Subcutaneous abdominal adipose tissue (tissue), 5 donors: ENCODE measurements at regions not wholly inside any gene's neighbourhood (a gene's known extent, or its start where the extent isn't known, plus 50 kb on each side); places are given as distances from the start of the nearest gene placed in this dataset.

Experiments
- H3K27ac ChIP-seq: one replicate; pipeline ENCODE4 v1.7.0; 2013; ENCODE audit warnings: low read depth, mild to moderate bottlenecking, inconsistent platforms, low read length, moderate library complexity
- H3K27me3 ChIP-seq, 5 donors: one replicate each; pipeline ENCODE4 v1.7.0; 2013; ENCODE audit warnings: low read length in 5 of 5, inconsistent platforms in 1 of 5; ENCODE audit not compliant: control insufficient read depth in 5 of 5, insufficient read depth in 4 of 5
- H3K36me3 ChIP-seq, 5 donors: one replicate each; pipeline ENCODE4 v1.7.0; 2013; ENCODE audit warnings: low read length in 5 of 5; ENCODE audit not compliant: control insufficient read depth in 5 of 5, insufficient read depth in 5 of 5
- H3K4me1 ChIP-seq, 5 donors: one replicate each; pipeline ENCODE4 v1.7.0; 2013; ENCODE audit warnings: low read length in 5 of 5, mild to moderate bottlenecking in 3 of 5, moderate library complexity in 1 of 5; ENCODE audit not compliant: control insufficient read depth in 5 of 5, insufficient read depth in 5 of 5
- H3K4me3 ChIP-seq, 5 donors: one replicate each; pipeline ENCODE4 v1.7.0; 2013; ENCODE audit warnings: low read length in 5 of 5, low read depth in 1 of 5
- H3K9ac ChIP-seq, 5 donors: one replicate each; pipeline ENCODE4 v1.7.0; 2013; ENCODE audit warnings: low read length in 5 of 5, mild to moderate bottlenecking in 4 of 5, moderate library complexity in 3 of 5
- H3K9me3 ChIP-seq, 5 donors: one replicate each; pipeline ENCODE4 v1.7.0; 2013; ENCODE audit warnings: low read length in 5 of 5; ENCODE audit not compliant: control insufficient read depth in 5 of 5
- donor health status: healthy.
- donor health status: healthy.
- donor health status: healthy.
- donor health status: healthy.
- donor health status: healthy.

DNA sequence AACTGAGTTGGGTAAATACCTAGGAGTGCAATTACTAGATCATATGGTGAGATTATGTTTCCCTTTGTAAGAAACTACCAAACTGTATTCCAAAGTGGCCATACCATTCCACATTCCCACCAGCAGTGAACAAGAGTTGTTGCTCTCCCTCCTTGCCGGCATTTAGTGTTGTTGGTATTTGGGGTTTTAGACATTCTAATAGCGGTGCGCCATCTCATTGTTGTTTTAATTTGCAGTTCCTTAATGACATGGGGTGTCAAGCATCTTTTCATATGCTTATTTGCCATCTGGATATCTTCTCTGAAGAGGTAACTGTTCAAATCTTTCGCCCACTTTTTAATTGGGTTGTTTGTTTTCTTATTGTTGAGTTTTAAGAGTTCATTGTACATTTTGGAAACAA, 164.2 kb upstream of the LHX1 start:
- no peak overlapping the region for H3K9ac ChIP-seq
- H3K4me3 ChIP-seq, result no peak overlapping the region
- H3K36me3 ChIP-seq, result no peaks in the 10 kb centered on the region
- no peaks in the 10 kb centered on the region for H3K9me3 ChIP-seq
- H3K27ac ChIP-seq, result no peak overlapping the region
- H3K27me3 ChIP-seq, result peaks cover under 1 to 14% (median 14%) of the 10 kb centered on the region in 5 donors
- H3K4me1 ChIP-seq, result no peaks in the 10 kb centered on the region

DNA sequence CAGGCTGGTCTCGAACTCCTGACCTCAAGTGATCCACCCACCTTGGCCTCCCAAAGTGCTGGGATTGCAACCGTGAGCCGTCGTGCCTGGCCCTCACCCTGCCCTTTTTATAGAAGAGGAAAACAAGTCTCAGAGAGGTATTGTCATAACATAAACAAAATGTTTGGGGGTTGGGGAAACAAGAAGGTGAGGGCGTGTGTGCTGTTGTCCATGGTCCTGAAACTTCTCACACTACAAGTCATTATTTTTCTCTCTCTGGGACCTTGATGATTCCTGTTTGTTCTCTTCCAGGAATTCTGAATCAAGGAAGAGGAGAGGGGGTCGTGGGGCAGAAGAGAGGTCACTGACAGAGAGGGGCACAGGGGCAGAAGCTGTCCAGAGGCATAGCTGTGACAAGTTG, 160.2 kb upstream of the LHX1 start:
- peaks cover 7 to 21% (median 9%) of the 10 kb centered on the region in 5 donors for H3K27me3 ChIP-seq
- no peak overlapping the region for H3K4me3 ChIP-seq
- no peak overlapping the region for H3K9ac ChIP-seq
- H3K27ac ChIP-seq, result no peak overlapping the region
- no peaks in the 10 kb centered on the region for H3K9me3 ChIP-seq
- no peaks in the 10 kb centered on the region for H3K4me1 ChIP-seq
- H3K36me3 ChIP-seq, result no peaks in the 10 kb centered on the region

DNA sequence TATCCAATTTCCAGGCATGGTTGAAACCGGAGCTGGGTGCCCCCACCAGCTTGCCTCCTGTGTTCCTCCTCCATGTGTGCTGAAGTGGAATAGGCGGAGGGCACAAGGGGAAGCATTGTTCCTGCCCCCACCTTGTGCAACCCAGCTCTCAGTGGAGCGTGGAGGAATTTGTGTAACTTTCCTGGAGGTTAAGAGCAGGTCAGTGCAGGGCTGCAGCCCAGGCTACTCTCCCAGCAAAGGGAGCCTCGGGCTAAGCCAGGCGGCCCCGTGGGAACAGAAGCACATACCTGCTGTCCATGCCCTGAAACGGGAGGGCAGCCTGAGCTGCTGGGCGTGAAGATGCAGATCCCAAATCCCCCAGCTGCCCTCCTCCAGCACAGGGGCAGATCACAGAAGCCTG, 158.8 kb upstream of the LHX1 start:
- H3K9me3 ChIP-seq, result no peaks in the 10 kb centered on the region
- H3K9ac ChIP-seq, result no peak overlapping the region
- H3K4me3 ChIP-seq, result no peak overlapping the region
- no peak overlapping the region for H3K27ac ChIP-seq
- H3K36me3 ChIP-seq, result no peaks in the 10 kb centered on the region
- H3K4me1 ChIP-seq, result no peaks in the 10 kb centered on the region
- peaks cover 10 to 23% (median 11%) of the 10 kb centered on the region in 5 donors for H3K27me3 ChIP-seq

DNA sequence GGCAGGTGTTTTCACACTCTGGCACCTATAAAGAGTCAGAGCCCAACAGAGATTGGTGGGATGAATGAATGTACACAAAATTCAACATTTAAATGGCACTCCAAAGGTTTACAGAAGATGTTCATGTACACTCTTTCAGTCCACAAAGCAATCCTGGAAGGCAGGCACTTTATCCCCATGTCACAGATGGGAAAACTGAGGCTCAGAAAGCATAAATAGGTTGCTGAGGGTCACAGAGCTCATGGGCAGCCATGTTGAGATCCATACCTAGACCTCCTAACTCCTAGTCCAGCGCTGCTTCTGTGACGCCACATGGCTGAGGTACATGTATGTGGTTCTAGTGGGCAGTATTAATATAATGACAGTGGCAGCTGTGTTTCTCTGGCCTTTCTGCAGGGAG, 157.7 kb upstream of the LHX1 start:
- no peaks in the 10 kb centered on the region for H3K9me3 ChIP-seq
- H3K27me3 ChIP-seq, result peaks cover 10 to 27% (median 15%) of the 10 kb centered on the region in 5 donors
- H3K4me3 ChIP-seq, result no peak overlapping the region
- no peak overlapping the region for H3K9ac ChIP-seq
- no peaks in the 10 kb centered on the region for H3K36me3 ChIP-seq
- H3K4me1 ChIP-seq, result no peaks in the 10 kb centered on the region
- no peak overlapping the region for H3K27ac ChIP-seq

DNA sequence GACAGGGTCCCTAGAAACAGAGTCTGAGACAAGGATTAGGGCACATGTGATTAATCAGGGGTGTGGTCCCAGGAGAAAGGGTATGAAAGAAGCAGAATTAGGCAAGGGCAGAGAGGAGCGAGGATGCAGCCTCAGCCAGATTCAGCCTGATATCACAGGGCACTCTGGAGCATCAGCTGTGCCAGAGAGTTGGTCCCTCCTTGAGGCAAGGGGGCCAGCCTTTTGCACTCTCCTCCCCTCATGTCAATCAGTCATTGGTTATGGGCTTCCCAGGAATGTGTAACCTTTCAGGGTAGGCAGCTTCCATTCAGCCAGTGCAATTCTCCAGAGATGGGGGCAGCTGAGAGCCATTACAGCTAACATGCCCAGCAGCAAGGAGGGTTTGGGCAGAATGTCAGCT, 152.6 kb upstream of the LHX1 start:
- H3K27ac ChIP-seq, result no peak overlapping the region
- H3K9me3 ChIP-seq, result peaks cover 0 to 3% (median 0%) of the 10 kb centered on the region in 5 donors
- peaks cover 5 to 24% (median 14%) of the 10 kb centered on the region in 5 donors for H3K27me3 ChIP-seq
- H3K4me3 ChIP-seq, result no peak overlapping the region
- H3K4me1 ChIP-seq, result no peaks in the 10 kb centered on the region
- no peak overlapping the region for H3K9ac ChIP-seq
- H3K36me3 ChIP-seq, result no peaks in the 10 kb centered on the region

DNA sequence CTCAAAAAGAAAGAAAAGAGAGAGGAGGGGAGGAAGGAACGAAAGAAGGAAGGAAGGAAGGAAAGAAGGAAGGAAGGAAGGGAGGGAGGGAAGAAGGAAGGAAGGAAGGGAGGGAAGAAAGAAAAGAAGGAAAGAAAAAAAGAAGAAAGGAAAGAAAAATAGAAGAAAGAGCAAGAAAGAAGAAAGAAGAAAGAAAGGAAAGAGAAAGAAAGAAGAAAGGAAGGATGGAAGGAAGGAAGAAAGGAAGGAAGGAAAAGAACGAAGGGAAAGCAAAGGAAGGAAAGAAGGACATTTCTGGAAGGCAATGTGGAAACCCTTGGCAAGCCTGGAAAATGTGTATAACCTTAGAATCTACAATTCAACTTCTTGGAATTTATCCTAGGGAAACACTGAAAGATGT, 150.4 kb upstream of the LHX1 start:
- Histone ChIP-seq H3K9me3 (peaks cover 0 to 4% (median 0%) of the 10 kb centered on the region in 5 donors), H3K27me3 (peaks cover 24 to 31% (median 25%) of the 10 kb centered on the region in 5 donors), H3K36me3 (no peaks in the 10 kb centered on the region), H3K4me1 (no peaks in the 10 kb centered on the region), H3K9ac (no peak overlapping the region), H3K4me3 (no peak overlapping the region), H3K27ac (no peak overlapping the region)

GRCh38 chr17:36791150-36791941, 145.9 kb upstream of the LHX1 start:
- Histone ChIP-seq H3K27ac (no peak overlapping the region), H3K36me3 (no peaks in the 10 kb centered on the region), H3K4me1 (no peaks in the 10 kb centered on the region), H3K4me3 (no peak overlapping the region), H3K27me3 (peaks cover 12 to 27% (median 20%) of the 10 kb centered on the region in 5 donors), H3K9ac (no peak overlapping the region), H3K9me3 (peaks cover 0 to 4% (median 0%) of the 10 kb centered on the region in 5 donors)

DNA sequence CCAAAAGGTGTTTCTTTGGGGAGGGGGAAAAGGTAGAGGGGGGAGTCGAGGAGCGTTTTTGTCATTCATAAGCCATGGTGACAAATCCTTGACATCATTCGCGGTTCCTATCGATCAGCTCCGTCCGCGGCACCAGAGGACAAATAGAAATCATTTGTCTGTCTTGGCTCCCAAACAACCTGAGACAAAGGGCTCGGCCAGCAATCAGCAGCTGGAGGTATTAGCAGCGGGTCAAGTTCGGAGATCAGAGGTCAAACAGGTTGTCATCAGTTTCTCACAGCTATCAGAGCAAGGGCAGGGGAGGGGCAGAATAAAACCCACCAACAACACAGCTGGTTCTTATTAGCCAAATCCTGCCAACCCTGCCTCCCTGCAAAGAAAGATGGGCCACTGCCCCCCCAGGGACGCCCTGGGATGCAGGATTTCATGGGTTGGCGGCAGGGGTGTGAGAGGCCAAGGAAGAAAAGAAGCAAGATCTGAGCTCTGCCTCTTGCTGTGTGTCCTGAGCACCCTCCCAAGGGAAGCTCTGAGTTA, 145.3 kb upstream of the LHX1 start:
- Histone ChIP-seq H3K36me3 (no peaks in the 10 kb centered on the region), H3K9me3 (peaks cover 0 to 5% (median under 1%) of the 10 kb centered on the region in 5 donors), H3K27ac (no peak overlapping the region), H3K9ac (no peak overlapping the region), H3K27me3 (peaks cover 12 to 27% (median 20%) of the 10 kb centered on the region in 5 donors), H3K4me1 (no peaks in the 10 kb centered on the region), H3K4me3 (no peak overlapping the region)

DNA sequence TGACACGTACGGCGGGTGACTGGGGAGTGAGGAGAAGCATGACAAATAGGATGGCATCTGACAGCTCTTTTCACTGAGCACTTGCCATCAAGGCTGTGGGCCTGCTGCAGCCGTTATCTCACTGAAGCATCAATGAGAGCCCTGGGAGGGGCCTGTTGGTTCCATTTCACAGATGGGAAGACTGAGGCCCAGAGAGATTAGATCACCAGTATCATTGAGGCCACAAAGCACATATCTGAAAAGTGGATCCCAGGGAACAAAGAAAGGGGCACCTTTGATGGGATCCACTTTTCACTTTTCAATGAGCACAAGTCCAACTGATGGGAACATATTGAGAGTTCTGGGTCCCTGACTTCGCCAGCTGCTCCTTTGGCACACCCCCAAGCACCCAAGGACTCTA, 144.4 kb upstream of the LHX1 start:
- Histone ChIP-seq H3K4me3 (no peak overlapping the region), H3K9me3 (peaks cover 5 to 8% (median 7%) of the 10 kb centered on the region in 5 donors), H3K27ac (no peak overlapping the region), H3K9ac (no peak overlapping the region), H3K27me3 (peaks cover 12 to 27% (median 20%) of the 10 kb centered on the region in 5 donors), H3K36me3 (no peaks in the 10 kb centered on the region), H3K4me1 (no peaks in the 10 kb centered on the region)

- Histone ChIP-seq H3K4me3 (no peak overlapping the region), H3K27ac (no peak overlapping the region), H3K9me3 (peaks cover 5 to 9% (median 7%) of the 10 kb centered on the region in 5 donors), H3K27me3 (peaks cover 12 to 27% (median 20%) of the 10 kb centered on the region in 5 donors), H3K4me1 (no peaks in the 10 kb centered on the region), H3K36me3 (no peaks in the 10 kb centered on the region), H3K9ac (no peak overlapping the region)
Observed at GRCh38 chr17:36793976-36794375, 143.3 kb upstream of the LHX1 start.
